ENCODE measurements at regions not wholly inside any gene's neighbourhood (a gene's known extent, or its start where the extent isn't known, plus 50 kb on each side); places are given as distances from the start of the nearest gene placed in this dataset.

- no peak for TF ChIP-seq EZH2 (IDR thresholded peaks at IDR 0.05; ENCODE audit: borderline replicate concordance, insufficient read depth, low read length, poor library complexity, severe bottlenecking)
- TF ChIP-seq POLR2AphosphoS5 (IDR thresholded peaks at IDR 0.05) = no peak
- TF ChIP-seq EP300 (conservative IDR thresholded peaks at IDR 0.05; ENCODE audit: poor library complexity, severe bottlenecking) = no peak
- TF ChIP-seq, protein P1, sequence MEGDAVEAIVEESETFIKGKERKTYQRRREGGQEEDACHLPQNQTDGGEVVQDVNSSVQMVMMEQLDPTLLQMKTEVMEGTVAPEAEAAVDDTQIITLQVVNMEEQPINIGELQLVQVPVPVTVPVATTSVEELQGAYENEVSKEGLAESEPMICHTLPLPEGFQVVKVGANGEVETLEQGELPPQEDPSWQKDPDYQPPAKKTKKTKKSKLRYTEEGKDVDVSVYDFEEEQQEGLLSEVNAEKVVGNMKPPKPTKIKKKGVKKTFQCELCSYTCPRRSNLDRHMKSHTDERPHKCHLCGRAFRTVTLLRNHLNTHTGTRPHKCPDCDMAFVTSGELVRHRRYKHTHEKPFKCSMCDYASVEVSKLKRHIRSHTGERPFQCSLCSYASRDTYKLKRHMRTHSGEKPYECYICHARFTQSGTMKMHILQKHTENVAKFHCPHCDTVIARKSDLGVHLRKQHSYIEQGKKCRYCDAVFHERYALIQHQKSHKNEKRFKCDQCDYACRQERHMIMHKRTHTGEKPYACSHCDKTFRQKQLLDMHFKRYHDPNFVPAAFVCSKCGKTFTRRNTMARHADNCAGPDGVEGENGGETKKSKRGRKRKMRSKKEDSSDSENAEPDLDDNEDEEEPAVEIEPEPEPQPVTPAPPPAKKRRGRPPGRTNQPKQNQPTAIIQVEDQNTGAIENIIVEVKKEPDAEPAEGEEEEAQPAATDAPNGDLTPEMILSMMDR (IDR thresholded peaks at IDR 0.05; ENCODE audit: poor library complexity, severe bottlenecking) = no peak
- no peak for TF ChIP-seq RAD21 (conservative IDR thresholded peaks at IDR 0.05)
- TF ChIP-seq TAF1 (IDR thresholded peaks at IDR 0.05; ENCODE audit: low read depth) = no peak
Observed at GRCh38 chr1:93779540-93780165, 98.0 kb upstream of the BCAR3 start.

Data from neural cell (in vitro differentiated cells).